HepG2 (cell line): ENCODE measurements at regions not wholly inside any gene's neighbourhood (a gene's known extent, or its start where the extent isn't known, plus 50 kb on each side); places are given as distances from the start of the nearest gene placed in this dataset.

ENCODE experiments used
- AGO1 ChIP-seq: fragments of 200-400 bp; formaldehyde crosslinking; IDR thresholded peaks from 2 replicates; pipeline ENCODE4 v1.6.1; 2017; ENCODE audit warnings: mild to moderate bottlenecking, low read depth, low read length, moderate library complexity; ENCODE audit not compliant: poor library complexity, severe bottlenecking
- AHR ChIP-seq: IDR thresholded peaks from 2 replicates; pipeline ENCODE4 v1.6.1; 2018; ENCODE audit warnings: missing genetic modification reagents, missing compliant biosample characterization
- CCAR2 ChIP-seq: fragments of 200-400 bp; formaldehyde crosslinking; optimal IDR thresholded peaks from 2 replicates; pipeline ENCODE3; 2018; ENCODE audit warnings: low read depth, mild to moderate bottlenecking, low read length, moderate library complexity
- CHD4 ChIP-seq: fragments of 200-600 bp; sonication (generic); IDR thresholded peaks from 2 replicates; pipeline ENCODE4 v1.7.0; 2017; ENCODE audit warnings: mild to moderate bottlenecking, low read length, borderline replicate concordance
- KLF13 ChIP-seq: sonication (generic); formaldehyde crosslinking; IDR thresholded peaks from 2 replicates; pipeline ENCODE4 v1.4.0; 2020; ENCODE audit warnings: mild to moderate bottlenecking, missing genetic modification reagents
- NAIF1 ChIP-seq: sonication (generic); formaldehyde crosslinking; IDR thresholded peaks from 2 replicates; pipeline ENCODE4 v1.5.0; 2020; ENCODE audit warnings: mild to moderate bottlenecking, missing genetic modification reagents, borderline replicate concordance
- ONECUT2 ChIP-seq: sonication (generic); formaldehyde crosslinking; IDR thresholded peaks from 2 replicates; pipeline ENCODE4 v1.4.0; 2020; ENCODE audit warnings: missing genetic modification reagents
- PCBP1 ChIP-seq: fragments of 200-400 bp; formaldehyde crosslinking; IDR thresholded peaks from 2 replicates; pipeline ENCODE4 v1.6.1; 2017; ENCODE audit warnings: mild to moderate bottlenecking, low read depth, low read length, borderline replicate concordance
- TCF7L2 ChIP-seq: IDR thresholded peaks from 2 replicates; pipeline ENCODE4 v1.6.1; 2011; ENCODE audit warnings: mild to moderate bottlenecking, low read depth, low read length, moderate library complexity
- ZNF264 ChIP-seq: sonication (generic); formaldehyde crosslinking; IDR thresholded peaks from 2 replicates; pipeline ENCODE4 v1.4.0; 2020; ENCODE audit warnings: missing genetic modification reagents
- ZNF567 ChIP-seq: sonication (generic); formaldehyde crosslinking; IDR thresholded peaks from 2 replicates; pipeline ENCODE4 v1.8.1; 2023; ENCODE audit warnings: mild to moderate bottlenecking, missing genetic modification reagents, borderline replicate concordance
- ZNF772 ChIP-seq: sonication (generic); formaldehyde crosslinking; IDR thresholded peaks from 2 replicates; pipeline ENCODE4 v1.5.0; 2020; ENCODE audit warnings: mild to moderate bottlenecking, missing genetic modification reagents
- TF ChIP-seq, protein P1 (sequence below): sonication (generic); formaldehyde crosslinking; IDR thresholded peaks from 2 replicates; pipeline ENCODE4 v1.5.0; 2020; ENCODE audit warnings: missing genetic modification reagents
- TF ChIP-seq, protein P2 (sequence below): IDR thresholded peaks from 2 replicates; pipeline ENCODE4 v1.6.1; 2016; ENCODE audit warnings: mild to moderate bottlenecking, missing biosample characterization, missing genetic modification reagents
- TF ChIP-seq, protein P3 (sequence below): sonication (generic); formaldehyde crosslinking; IDR thresholded peaks from 2 replicates; pipeline ENCODE4 v1.4.0; 2020; ENCODE audit warnings: missing genetic modification reagents, borderline replicate concordance
- TF ChIP-seq, protein P4 (sequence below): sonication (generic); formaldehyde crosslinking; IDR thresholded peaks from 2 replicates; pipeline ENCODE4 v1.5.1; 2020; ENCODE audit warnings: missing genetic modification reagents, mild to moderate bottlenecking, borderline replicate concordance
- TF ChIP-seq, protein P5 (sequence below): sonication (generic); formaldehyde crosslinking; IDR thresholded peaks from 2 replicates; pipeline ENCODE4 v1.9.0; 2021; ENCODE audit warnings: missing genetic modification reagents, mild to moderate bottlenecking, borderline replicate concordance
- TF ChIP-seq, protein P6 (sequence below): sonication (generic); formaldehyde crosslinking; IDR thresholded peaks from 2 replicates; pipeline ENCODE4 v1.8.0; 2022; ENCODE audit warnings: mild to moderate bottlenecking, missing genetic modification reagents; ENCODE audit not compliant: insufficient replicate concordance

DNA sequence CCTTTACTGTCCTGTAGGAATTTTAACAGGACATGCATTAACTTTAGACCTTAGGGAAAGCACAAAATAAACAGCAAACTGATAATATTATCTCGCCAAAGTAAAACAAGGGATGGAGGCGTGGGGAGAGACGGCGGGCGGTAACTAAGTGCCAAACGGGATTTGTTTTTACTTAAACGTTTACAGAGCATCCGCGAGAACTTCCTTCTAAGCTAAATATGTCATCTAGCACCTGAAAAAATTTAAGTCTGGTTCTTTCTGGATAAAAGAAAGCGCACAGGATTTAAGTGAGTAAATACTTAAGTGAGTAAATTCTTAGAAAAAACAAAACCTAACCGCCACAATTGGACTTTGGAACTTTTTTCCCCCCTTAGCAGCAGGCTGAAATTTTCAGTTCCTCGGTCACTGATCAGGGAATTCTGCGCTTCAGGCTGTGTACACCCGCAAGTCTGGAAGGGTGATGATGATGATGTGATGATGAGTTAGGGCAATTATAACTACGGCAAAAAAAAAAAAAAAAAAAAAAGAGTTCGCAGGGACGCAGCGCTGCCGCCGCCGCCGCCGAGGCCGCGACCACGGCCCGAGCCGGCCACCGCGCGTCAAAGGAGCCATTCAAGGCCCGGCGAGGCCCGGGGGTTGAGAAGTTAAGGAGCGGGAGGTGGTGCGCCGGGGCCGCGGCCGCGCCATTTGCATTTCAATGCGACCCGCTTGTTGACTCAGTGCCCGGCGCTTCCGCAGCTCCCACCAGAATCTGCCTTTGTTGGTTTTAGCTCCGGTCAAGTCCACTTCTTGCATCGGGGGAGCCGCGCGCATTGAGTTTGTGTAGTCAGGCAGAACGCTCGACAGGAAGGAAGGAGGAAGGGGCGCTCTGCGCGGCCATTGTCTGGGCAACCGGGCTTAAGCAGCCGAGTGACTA is 108.8 kb downstream of the SPRY1 start (continued):
- TF ChIP-seq, protein P1, sequence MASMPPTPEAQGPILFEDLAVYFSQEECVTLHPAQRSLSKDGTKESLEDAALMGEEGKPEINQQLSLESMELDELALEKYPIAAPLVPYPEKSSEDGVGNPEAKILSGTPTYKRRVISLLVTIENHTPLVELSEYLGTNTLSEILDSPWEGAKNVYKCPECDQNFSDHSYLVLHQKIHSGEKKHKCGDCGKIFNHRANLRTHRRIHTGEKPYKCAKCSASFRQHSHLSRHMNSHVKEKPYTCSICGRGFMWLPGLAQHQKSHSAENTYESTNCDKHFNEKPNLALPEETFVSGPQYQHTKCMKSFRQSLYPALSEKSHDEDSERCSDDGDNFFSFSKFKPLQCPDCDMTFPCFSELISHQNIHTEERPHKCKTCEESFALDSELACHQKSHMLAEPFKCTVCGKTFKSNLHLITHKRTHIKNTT (CRISPR knock-in tag) = no peak
- no peak for TF ChIP-seq AGO1
- 0 out of 2 replicates have a peak, but pooled peaks have one; percentile 45 for TF ChIP-seq PCBP1
- peak; percentile 69 for TF ChIP-seq ZNF264 (CRISPR knock-in tag)
- TF ChIP-seq CCAR2 = no peak
- TF ChIP-seq KLF13 = no peak
- TF ChIP-seq, protein P2, sequence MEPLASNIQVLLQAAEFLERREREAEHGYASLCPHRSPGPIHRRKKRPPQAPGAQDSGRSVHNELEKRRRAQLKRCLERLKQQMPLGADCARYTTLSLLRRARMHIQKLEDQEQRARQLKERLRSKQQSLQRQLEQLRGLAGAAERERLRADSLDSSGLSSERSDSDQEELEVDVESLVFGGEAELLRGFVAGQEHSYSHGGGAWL (CRISPR knock-in tag) = peak; percentile 53; the same call in 1 of the 2 replicates
- TF ChIP-seq AHR (CRISPR knock-in tag) = peak; percentile 27; the same call in 1 of the 2 replicates
- TF ChIP-seq CHD4 = 0 out of 2 replicates have a peak, but pooled peaks have one; percentile 47
- peak; percentile 55; the same call in 1 of the 2 replicates for TF ChIP-seq ZNF567 (CRISPR knock-in tag)
- peak; percentile 89 for TF ChIP-seq ZNF772 (CRISPR knock-in tag)
- no peak for TF ChIP-seq TCF7L2
- TF ChIP-seq, protein P3, sequence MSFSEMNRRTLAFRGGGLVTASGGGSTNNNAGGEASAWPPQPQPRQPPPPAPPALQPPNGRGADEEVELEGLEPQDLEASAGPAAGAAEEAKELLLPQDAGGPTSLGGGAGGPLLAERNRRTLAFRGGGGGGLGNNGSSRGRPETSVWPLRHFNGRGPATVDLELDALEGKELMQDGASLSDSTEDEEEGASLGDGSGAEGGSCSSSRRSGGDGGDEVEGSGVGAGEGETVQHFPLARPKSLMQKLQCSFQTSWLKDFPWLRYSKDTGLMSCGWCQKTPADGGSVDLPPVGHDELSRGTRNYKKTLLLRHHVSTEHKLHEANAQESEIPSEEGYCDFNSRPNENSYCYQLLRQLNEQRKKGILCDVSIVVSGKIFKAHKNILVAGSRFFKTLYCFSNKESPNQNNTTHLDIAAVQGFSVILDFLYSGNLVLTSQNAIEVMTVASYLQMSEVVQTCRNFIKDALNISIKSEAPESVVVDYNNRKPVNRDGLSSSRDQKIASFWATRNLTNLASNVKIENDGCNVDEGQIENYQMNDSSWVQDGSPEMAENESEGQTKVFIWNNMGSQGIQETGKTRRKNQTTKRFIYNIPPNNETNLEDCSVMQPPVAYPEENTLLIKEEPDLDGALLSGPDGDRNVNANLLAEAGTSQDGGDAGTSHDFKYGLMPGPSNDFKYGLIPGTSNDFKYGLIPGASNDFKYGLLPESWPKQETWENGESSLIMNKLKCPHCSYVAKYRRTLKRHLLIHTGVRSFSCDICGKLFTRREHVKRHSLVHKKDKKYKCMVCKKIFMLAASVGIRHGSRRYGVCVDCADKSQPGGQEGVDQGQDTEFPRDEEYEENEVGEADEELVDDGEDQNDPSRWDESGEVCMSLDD (CRISPR knock-in tag) = no peak
- TF ChIP-seq NAIF1 (CRISPR knock-in tag) = peak; percentile 86; the same call in 1 of the 2 replicates
- TF ChIP-seq, protein P4, sequence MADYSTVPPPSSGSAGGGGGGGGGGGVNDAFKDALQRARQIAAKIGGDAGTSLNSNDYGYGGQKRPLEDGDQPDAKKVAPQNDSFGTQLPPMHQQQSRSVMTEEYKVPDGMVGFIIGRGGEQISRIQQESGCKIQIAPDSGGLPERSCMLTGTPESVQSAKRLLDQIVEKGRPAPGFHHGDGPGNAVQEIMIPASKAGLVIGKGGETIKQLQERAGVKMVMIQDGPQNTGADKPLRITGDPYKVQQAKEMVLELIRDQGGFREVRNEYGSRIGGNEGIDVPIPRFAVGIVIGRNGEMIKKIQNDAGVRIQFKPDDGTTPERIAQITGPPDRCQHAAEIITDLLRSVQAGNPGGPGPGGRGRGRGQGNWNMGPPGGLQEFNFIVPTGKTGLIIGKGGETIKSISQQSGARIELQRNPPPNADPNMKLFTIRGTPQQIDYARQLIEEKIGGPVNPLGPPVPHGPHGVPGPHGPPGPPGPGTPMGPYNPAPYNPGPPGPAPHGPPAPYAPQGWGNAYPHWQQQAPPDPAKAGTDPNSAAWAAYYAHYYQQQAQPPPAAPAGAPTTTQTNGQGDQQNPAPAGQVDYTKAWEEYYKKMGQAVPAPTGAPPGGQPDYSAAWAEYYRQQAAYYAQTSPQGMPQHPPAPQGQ (CRISPR knock-in tag) = no peak
- TF ChIP-seq, protein P5, sequence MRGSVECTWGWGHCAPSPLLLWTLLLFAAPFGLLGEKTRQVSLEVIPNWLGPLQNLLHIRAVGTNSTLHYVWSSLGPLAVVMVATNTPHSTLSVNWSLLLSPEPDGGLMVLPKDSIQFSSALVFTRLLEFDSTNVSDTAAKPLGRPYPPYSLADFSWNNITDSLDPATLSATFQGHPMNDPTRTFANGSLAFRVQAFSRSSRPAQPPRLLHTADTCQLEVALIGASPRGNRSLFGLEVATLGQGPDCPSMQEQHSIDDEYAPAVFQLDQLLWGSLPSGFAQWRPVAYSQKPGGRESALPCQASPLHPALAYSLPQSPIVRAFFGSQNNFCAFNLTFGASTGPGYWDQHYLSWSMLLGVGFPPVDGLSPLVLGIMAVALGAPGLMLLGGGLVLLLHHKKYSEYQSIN (CRISPR knock-in tag) = no peak
- TF ChIP-seq ONECUT2 (CRISPR knock-in tag) = 0 out of 2 replicates have a peak, but pooled peaks have one; percentile 28
- TF ChIP-seq, protein P6, sequence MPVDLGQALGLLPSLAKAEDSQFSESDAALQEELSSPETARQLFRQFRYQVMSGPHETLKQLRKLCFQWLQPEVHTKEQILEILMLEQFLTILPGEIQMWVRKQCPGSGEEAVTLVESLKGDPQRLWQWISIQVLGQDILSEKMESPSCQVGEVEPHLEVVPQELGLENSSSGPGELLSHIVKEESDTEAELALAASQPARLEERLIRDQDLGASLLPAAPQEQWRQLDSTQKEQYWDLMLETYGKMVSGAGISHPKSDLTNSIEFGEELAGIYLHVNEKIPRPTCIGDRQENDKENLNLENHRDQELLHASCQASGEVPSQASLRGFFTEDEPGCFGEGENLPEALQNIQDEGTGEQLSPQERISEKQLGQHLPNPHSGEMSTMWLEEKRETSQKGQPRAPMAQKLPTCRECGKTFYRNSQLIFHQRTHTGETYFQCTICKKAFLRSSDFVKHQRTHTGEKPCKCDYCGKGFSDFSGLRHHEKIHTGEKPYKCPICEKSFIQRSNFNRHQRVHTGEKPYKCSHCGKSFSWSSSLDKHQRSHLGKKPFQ (CRISPR knock-in tag) = no peak
